ENCODE measurements at regions not wholly inside any gene's neighbourhood (a gene's known extent, or its start where the extent isn't known, plus 50 kb on each side); places are given as distances from the start of the nearest gene placed in this dataset.
"Not testable (repeated sequence)": the region's sequence is repeated elsewhere in the genome, so short reads cannot be mapped to it uniquely, and the experiment has no call there.

DNA sequence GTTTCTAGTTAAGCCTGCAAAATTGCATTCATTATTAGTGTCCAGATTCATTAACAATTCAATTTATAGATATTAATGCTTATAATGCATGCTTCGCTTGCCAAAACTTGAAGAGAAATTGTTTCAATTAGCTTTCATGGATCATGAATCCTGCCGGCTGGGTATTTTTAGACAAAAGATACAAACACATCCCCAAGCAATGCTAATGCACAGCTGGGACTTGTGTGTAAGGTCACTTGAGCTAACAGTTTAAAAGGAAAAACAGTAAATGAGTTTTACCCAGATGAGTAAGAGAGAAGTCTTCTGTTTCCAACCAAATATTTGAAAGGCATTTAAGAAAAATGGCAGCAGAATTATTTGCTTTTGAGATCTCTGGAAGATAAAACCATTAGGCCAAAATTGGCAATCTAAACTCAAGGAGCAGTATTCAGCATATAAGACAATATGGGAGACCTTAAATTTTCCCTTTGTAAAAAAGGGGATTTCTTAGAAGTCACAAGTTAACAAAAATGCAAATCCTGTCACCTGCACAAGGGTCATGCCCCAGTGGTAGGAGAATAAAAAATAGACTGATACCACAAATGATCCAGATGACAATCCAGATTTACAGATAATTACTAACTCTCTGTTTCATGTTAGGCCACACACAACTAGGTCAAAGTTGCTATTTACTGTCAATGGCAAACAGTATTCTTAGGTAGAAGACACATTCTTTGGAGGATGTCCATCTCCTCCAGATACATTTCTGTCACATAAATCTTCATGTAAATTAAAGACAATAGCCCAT lies 418.4 kb upstream of the PMFBP1 start:
- no peak for DNase-seq

GRCh38 chr16:72588551-72588950 lies 416.6 kb upstream of the PMFBP1 start:
- no peak for DNase-seq

GRCh38 chr16:72578061-72578460 lies 406.1 kb upstream of the PMFBP1 start:
- DNase-seq: not testable (repeated sequence)

DNA sequence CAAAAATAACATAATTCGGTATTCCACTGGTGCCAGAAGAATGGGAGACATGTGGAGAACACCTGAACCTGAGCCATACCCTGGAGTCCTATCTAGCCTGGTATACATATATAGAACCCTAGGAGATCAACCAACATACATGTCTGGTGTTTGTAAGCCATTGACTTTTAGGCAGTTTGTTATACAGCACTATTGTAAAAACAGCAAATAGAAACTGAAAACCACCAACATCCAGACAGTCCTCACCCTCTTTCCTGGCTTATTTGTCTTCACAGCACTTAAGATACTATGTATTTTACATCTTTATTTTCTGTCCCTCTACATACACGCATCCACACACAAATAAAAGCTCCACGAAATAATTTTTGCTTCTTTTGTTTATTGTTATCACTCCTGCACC lies 404.2 kb upstream of the PMFBP1 start:
- DNase-seq: no peak

- no peak for DNase-seq
These were observed 397.7 kb upstream of the PMFBP1 start for GRCh38 chr16:72569677-72570076.

- DNase-seq: no peak
These were observed 396.5 kb upstream of the PMFBP1 start for GRCh38 chr16:72568502-72568901.

- DNase-seq: no peak
These were observed 394.2 kb upstream of the PMFBP1 start for GRCh38 chr16:72566174-72566573.

GRCh38 chr16:72565106-72565505 lies 393.2 kb upstream of the PMFBP1 start:
- no peak for DNase-seq

DNA sequence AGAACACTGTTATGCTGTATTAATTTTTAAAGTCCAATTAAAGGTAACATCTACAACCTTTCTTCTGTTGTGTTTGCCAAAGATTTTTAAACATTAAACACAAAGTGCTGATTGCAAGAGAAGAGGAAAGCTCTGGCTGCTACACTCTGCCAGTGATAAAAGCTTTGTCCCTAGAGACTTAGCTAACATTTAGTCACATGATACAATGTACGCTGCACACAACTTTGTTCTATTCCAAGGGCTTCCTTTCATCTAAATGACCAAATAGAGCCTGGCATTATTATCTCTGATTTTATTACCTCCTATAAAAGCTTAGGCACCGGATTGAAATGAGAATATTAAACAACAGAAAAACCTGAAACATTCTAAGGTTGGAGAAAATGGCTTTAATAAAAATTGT lies 388.7 kb upstream of the PMFBP1 start:
- DNase-seq: no peak

GRCh38 chr16:72558501-72558900 lies 386.5 kb upstream of the PMFBP1 start:
- DNase-seq: no peak

DNA sequence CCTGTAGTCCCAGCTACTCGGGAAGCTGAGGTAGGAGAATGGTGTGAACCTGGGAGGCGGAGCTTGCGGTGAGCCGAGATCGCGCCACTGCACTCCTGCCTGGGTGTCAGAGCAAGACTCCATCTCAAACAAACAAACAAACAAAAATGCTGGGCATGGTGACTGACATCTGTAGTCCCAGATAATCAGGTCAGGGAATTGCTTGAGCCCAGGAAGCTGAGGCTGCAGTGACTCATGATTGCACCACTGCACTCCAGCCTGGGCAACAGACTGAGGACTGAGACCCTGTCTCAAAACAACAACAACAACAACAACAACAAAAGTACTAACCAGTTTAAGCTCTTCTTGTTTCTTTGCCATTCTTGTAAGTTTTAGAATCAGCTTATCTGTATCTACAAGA lies 383.0 kb upstream of the PMFBP1 start:
- DNase-seq: no peak

GRCh38 chr16:72552654-72553053 lies 380.7 kb upstream of the PMFBP1 start:
- DNase-seq: no peak

DNA sequence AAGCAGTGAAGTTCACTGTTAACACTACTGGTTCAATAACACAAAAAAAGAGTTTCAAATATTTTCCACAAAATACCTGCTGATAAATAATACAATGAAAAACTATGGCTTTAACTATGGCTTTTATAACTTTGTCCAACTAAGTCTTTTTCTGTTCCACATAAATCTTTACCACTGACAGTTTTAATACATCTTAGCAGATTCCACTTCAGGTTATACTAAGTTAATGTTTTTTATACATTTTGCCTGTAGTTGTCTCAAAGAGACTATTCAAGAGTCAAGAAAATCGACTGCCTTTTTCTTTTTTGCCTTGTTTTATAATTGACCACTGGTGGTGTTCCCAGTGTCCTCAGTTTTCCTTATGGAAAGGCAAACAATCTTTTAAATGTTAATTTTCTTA lies 379.7 kb upstream of the PMFBP1 start:
- DNase-seq: no peak

GRCh38 chr16:72549878-72550277 lies 377.9 kb upstream of the PMFBP1 start:
- DNase-seq: no peak

DNA sequence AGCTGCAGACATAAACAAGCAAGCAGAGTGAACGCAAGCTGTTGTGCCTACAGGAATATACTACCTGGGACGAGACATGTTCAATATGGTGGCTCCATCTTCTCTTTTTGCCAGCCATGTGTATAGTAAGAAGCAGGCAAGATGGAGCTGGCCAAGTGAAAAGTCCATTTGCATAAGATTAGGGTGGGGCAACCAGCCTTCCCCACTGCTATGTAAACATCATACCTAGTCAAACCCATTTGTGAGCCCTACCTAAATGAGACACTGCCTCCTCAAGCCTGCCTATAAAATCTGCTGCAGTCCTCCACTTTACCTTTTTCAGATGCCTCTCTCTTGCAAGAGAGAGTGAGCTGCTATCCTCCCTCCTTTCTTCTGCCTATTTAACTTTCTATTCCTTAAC lies 370.1 kb upstream of the PMFBP1 start:
- DNase-seq: no peak

- DNase-seq: no peak
These were observed 365.7 kb upstream of the PMFBP1 start for GRCh38 chr16:72537664-72538063.

DNA sequence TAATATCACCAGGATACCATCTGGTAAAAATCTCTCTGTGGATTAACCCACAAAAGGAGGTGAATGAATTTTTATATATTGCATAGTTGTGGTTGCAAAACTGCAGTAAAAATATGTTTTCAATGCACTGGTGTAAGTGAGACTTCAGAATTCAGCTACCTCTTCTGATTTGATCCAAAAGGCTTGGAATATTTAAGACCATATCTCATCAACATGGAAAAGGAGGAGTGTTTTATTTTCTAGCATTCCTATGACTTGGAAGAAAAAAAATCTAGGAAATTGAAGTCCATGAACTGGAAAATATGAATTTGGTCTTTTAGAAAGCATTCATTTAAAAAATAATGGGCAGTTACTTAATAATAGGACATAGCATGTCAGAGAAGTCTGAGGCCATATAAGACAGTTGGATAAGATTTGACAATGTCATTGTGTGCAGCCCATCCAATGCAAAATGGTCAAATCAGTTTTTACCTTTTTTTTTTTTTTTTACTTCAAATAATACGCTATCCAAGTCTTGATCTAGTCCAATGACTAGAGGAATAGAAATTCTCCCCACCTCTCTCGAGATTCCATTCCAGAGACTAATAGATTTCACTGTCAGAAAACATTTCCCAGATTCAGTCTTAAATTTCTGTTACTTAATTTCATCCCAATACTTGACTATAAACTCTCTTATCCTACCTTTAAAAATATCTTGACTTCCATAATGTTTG lies 364.9 kb upstream of the PMFBP1 start:
- no peak for DNase-seq

GRCh38 chr16:72532906-72533410 lies 361.0 kb upstream of the PMFBP1 start:
- DNase-seq: no peak

DNA sequence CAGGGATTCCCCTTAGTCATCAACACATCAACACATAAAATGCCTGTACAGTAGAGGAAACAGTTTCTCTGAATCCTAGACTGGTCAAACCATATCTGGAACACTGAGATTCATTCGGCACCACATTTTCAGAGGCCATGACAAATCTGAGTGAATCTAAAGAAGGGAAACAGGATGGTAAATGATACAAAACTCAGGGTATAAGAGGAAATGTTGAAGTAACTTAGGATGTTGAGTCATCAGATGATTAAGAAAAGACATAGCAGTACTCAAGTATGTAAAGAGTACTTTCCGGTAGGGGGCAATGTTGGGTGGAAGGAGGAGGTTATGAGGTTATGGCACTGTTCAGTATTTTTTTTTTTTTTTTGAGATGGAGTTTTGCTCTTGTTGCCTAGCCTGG lies 358.5 kb upstream of the PMFBP1 start:
- DNase-seq: no peak

DNA sequence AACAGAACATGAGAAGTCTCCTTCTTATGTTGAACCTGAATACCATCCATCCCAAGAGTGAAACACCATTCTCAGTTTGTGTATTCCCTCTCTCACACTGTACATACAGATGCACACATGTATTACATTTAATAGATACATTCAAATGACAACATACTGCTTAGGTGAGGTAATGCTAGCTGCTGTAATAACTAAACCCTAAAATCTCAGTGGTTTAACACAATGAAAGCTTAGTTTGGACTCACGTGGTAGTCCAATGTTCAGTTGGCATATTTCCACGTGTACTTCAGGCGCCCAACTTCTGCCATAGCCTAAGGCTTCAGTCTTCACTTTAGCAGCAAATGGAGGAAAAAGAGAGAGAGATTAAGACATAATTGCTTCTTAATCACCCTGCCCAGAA lies 351.1 kb upstream of the PMFBP1 start:
- no peak for DNase-seq

DNA sequence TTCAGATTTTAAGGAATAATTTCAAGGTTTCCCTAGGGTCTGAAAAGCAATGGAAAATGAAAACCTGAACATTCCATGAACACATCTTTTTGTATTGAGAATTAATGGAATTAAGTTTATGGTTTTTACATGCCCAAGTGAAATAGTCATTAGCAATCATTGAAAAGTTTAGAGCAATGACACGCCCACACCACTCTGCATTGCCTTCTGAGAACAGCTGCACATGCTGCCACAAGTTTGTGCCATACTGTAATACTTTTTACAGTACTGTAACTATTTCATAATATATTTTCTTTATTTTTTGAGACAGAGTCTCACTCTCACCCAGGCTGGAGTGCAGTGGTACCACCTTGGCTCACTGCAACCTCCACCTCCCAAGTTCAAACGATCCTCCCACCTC lies 345.2 kb upstream of the PMFBP1 start:
- no peak for DNase-seq

DNA sequence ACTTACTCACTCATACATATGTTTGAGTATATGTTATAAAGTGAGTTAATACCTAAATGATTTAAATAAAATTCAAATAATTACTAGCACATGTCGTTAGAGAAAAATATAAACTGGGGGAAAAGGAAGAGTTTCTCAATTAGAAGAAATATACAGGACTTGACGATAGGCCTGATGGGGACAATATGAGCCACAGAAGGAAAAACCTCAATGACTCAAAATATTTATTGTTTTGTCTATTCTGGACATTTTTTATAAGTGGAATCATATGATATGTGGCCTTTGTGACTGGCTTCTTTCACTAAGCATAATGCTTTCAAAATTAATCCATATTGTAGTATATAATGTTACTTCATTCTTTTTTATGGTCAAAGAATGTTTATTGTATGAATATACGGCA lies 339.2 kb upstream of the PMFBP1 start:
- DNase-seq: no peak

DNA sequence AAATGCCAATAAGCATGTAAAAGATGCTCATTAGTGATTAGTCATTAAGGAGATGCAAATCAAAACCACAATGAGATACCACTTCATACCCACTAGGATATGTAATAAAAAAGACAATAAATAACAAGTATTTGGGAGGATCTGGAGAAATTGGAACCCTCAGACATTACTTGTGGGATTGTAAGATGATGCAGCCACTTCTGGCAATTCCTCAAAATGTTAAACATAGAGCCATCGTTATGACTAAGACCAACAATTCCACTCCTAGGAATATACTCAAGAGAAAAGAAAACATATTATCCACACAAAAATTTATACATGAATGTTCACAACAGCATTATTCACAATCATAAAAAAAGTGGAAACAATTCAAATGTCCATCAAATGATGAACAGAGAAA lies 336.2 kb upstream of the PMFBP1 start:
- DNase-seq: no peak

- no peak for DNase-seq
These were observed 330.6 kb upstream of the PMFBP1 start for GRCh38 chr16:72502594-72503005.

Measured in cortex of kidney (tissue), 1 donor.